SH-SY5Y (cell line): ENCODE measurements at regions not wholly inside any gene's neighbourhood (a gene's known extent, or its start where the extent isn't known, plus 50 kb on each side); places are given as distances from the start of the nearest gene placed in this dataset.

Experiments
- GATA2 ChIP-seq: IDR thresholded peaks from 2 replicates; pipeline ENCODE4 v1.6.1; 2011; ENCODE audit warnings: mild to moderate bottlenecking, low read depth, low read length
- GATA3 ChIP-seq: IDR thresholded peaks from 2 replicates; pipeline ENCODE4 v1.6.1; 2011; ENCODE audit warnings: low read depth, mild to moderate bottlenecking, low read length, moderate library complexity

- TF ChIP-seq GATA3, result no peak
- no peak for TF ChIP-seq GATA2
These were observed 278.7 kb upstream of the SOX2 start for GRCh38 chr3:181432992-181433391.

GRCh38 chr3:181431748-181432147 lies 280.0 kb upstream of the SOX2 start:
- TF ChIP-seq GATA2, result no peak

- TF ChIP-seq GATA2, result no peak
- TF ChIP-seq GATA3, result no peak
These were observed 286.7 kb upstream of the SOX2 start for GRCh38 chr3:181425074-181425473.

GRCh38 chr3:181418233-181418632 lies 293.5 kb upstream of the SOX2 start:
- TF ChIP-seq GATA2 (no peak), GATA3 (no peak)

- TF ChIP-seq GATA2, result peak; percentile 48; the same call in 1 of the 2 replicates
- no peak for TF ChIP-seq GATA3
These were observed 294.0 kb upstream of the SOX2 start for GRCh38 chr3:181417748-181418147.

- TF ChIP-seq GATA3 (no peak), GATA2 (no peak)
These were observed 300.9 kb upstream of the SOX2 start for GRCh38 chr3:181410870-181411269.

GRCh38 chr3:181403876-181404660 lies 307.7 kb upstream of the SOX2 start:
- TF ChIP-seq GATA3 (no peak), GATA2 (no peak)

GRCh38 chr3:181402347-181402746 lies 309.4 kb upstream of the SOX2 start:
- TF ChIP-seq GATA2, result no peak
- TF ChIP-seq GATA3, result no peak

- TF ChIP-seq GATA3, result no peak
- TF ChIP-seq GATA2, result no peak
These were observed 326.8 kb upstream of the SOX2 start for GRCh38 chr3:181384970-181385369.

GRCh38 chr3:181383760-181384159 lies 328.0 kb upstream of the SOX2 start:
- no peak for TF ChIP-seq GATA2
- no peak for TF ChIP-seq GATA3

- no peak for TF ChIP-seq GATA3
- TF ChIP-seq GATA2, result no peak
These were observed 328.5 kb upstream of the SOX2 start for GRCh38 chr3:181383201-181383600.

GRCh38 chr3:181382656-181383055 lies 329.1 kb upstream of the SOX2 start:
- no peak for TF ChIP-seq GATA3
- no peak for TF ChIP-seq GATA2

- no peak for TF ChIP-seq GATA3
- TF ChIP-seq GATA2, result no peak
These were observed 332.4 kb upstream of the SOX2 start for GRCh38 chr3:181379278-181379677.

- no peak for TF ChIP-seq GATA2
- TF ChIP-seq GATA3, result no peak
These were observed 342.1 kb upstream of the SOX2 start for GRCh38 chr3:181369637-181370036.

GRCh38 chr3:181363231-181363630 lies 348.5 kb upstream of the SOX2 start:
- TF ChIP-seq GATA3, result no peak
- TF ChIP-seq GATA2, result no peak

- TF ChIP-seq GATA2, result peak; percentile 11; the same call in 1 of the 2 replicates
- TF ChIP-seq GATA3, result 0 out of 2 replicates have a peak, but pooled peaks have one; percentile 15
These were observed 349.3 kb upstream of the SOX2 start for GRCh38 chr3:181362378-181362777.

- TF ChIP-seq GATA3, result no peak
- no peak for TF ChIP-seq GATA2
These were observed 353.2 kb upstream of the SOX2 start for GRCh38 chr3:181358562-181358961.
